CD14-positive monocyte (primary cell): ENCODE measurements at regions not wholly inside any gene's neighbourhood (a gene's known extent, or its start where the extent isn't known, plus 50 kb on each side); places are given as distances from the start of the nearest gene placed in this dataset.

Source experiments
- DNase-seq, 3 donors: peaks; one replicate each; pipeline ENCODE4 v3.0.0-alpha.2; 2011 to 2022
- H2AFZ ChIP-seq: 2 replicates; pipeline ENCODE4 v1.6.0; 2012; ENCODE audit warnings: mild to moderate bottlenecking, low read depth, low read length, inconsistent platforms; ENCODE audit not compliant: insufficient read depth, poor library complexity, severe bottlenecking
- H3K27ac ChIP-seq, 2 donors: 1 replicate in 1 of 2; 2 replicates in 1 of 2; pipeline ENCODE4 v1.5.1; 2012 to 2013; ENCODE audit warnings: low read length in 2 of 2, control low read depth in 1 of 2, inconsistent platforms in 1 of 2, low read depth in 1 of 2, mild to moderate bottlenecking in 1 of 2
- H3K27me3 ChIP-seq, 2 donors: one replicate each; pipeline versions ENCODE4 v1.6.0 to v1.6.1; 2011 to 2013; ENCODE audit warnings: low read length in 2 of 2; ENCODE audit not compliant: control insufficient read depth in 2 of 2, insufficient read depth in 2 of 2
- H3K36me3 ChIP-seq, 2 donors: replicated peaks in 1 of 2; 1 replicate in 1 of 2; 2 replicates in 1 of 2; pipeline versions ENCODE4 v1.5.1 to v1.6.1; 2012 to 2013; ENCODE audit warnings: low read length in 2 of 2, control low read depth in 1 of 2, inconsistent platforms in 1 of 2, mild to moderate bottlenecking in 1 of 2; ENCODE audit not compliant: insufficient read depth in 2 of 2, control insufficient read depth in 1 of 2
- H3K4me1 ChIP-seq, 2 donors: 1 replicate in 1 of 2; 2 replicates in 1 of 2; pipeline versions ENCODE4 v1.5.1 to v1.6.1; 2012 to 2013; ENCODE audit warnings: low read length in 2 of 2, control low read depth in 1 of 2, inconsistent platforms in 1 of 2, mild to moderate bottlenecking in 1 of 2, moderate library complexity in 1 of 2; ENCODE audit not compliant: insufficient read depth in 2 of 2, control insufficient read depth in 1 of 2
- H3K4me2 ChIP-seq: replicated peaks from 2 replicates; pipeline ENCODE3; 2012; ENCODE audit warnings: low read length, moderate library complexity, mild to moderate bottlenecking; ENCODE audit not compliant: poor library complexity, severe bottlenecking; ENCODE audit errors: extremely low read depth
- H3K4me3 ChIP-seq, 3 experiments: fragments of 200-600 bp in 1 of 3; sonication (generic) in 1 of 3; replicated peaks in 1 of 3; 1 replicate in 2 of 3; 2 replicates in 1 of 3; pipeline ENCODE4 v1.5.1; 2011 to 2013; ENCODE audit warnings: low read length in 3 of 3, mild to moderate bottlenecking in 3 of 3, control low read depth in 2 of 3, low read depth in 2 of 3, inconsistent platforms in 1 of 3, moderate library complexity in 1 of 3
- H3K79me2 ChIP-seq: 2 replicates; pipeline ENCODE4 v1.6.0; 2012; ENCODE audit warnings: mild to moderate bottlenecking, control low read depth, inconsistent platforms, low read length, moderate library complexity; ENCODE audit not compliant: insufficient read depth
- H3K9ac ChIP-seq: 2 replicates; pipeline ENCODE4 v1.6.0; 2017; ENCODE audit warnings: low read length, mild to moderate bottlenecking; ENCODE audit not compliant: insufficient read depth, poor library complexity, severe bottlenecking
- H3K9me3 ChIP-seq, 2 donors: replicated peaks in 1 of 2; 1 replicate in 1 of 2; 2 replicates in 1 of 2; pipeline versions ENCODE4 v1.5.1 to v1.6.1; 2012 to 2013; ENCODE audit warnings: low read length in 2 of 2, control low read depth in 1 of 2; ENCODE audit not compliant: control insufficient read depth in 1 of 2, insufficient read depth in 1 of 2
- H4K20me1 ChIP-seq: 2 replicates; pipeline ENCODE4 v1.6.0; 2012; ENCODE audit warnings: mild to moderate bottlenecking, low read length, control low read depth, moderate library complexity; ENCODE audit not compliant: insufficient read depth
- H3K27ac Mint-ChIP-seq, 7 donors: one replicate each; pipeline ENCODE4 v1.8.0; 2020; ENCODE audit warnings: mild to moderate bottlenecking in 7 of 7, mixed read lengths in 7 of 7, moderate library complexity in 6 of 7, inconsistent platforms in 2 of 7
- H3K27me3 Mint-ChIP-seq, 3 donors: one replicate each; pipeline ENCODE4 v1.8.0; 2021 to 2022; ENCODE audit warnings: low read depth in 3 of 3, mild to moderate bottlenecking in 3 of 3, mixed read lengths in 3 of 3, moderate library complexity in 3 of 3, inconsistent platforms in 1 of 3
- H3K36me3 Mint-ChIP-seq, 2 donors: one replicate each; pipeline ENCODE4 v1.8.0; 2020; ENCODE audit warnings: mixed read lengths in 2 of 2, inconsistent platforms in 1 of 2, mild to moderate bottlenecking in 1 of 2
- H3K4me1 Mint-ChIP-seq: one replicate; pipeline ENCODE4 v1.8.0; 2020; ENCODE audit warnings: mild to moderate bottlenecking, mixed read lengths
- H3K4me3 Mint-ChIP-seq, 2 donors: one replicate each; pipeline ENCODE4 v1.8.0; 2020; ENCODE audit warnings: mild to moderate bottlenecking in 2 of 2, mixed read lengths in 2 of 2, moderate library complexity in 1 of 2
- H3K9me3 Mint-ChIP-seq, 7 donors: one replicate each; pipeline ENCODE4 v1.8.0; 2020 to 2022; ENCODE audit warnings: mixed read lengths in 7 of 7, mild to moderate bottlenecking in 6 of 7, moderate library complexity in 6 of 7, inconsistent platforms in 2 of 7
- whole genome bisulfite sequencing: methylation state at CpG from one replicate; pipeline ENCODE4 v1.1.5; 2013; ENCODE audit warnings: missing lambda C conversion rate; ENCODE audit not compliant: insufficient coverage; 5-methylcytosine and 5-hydroxymethylcytosine counted together
- intact Hi-C, 2 donors: fragments of 100-400 bp; cut with micrococcal nuclease; formaldehyde crosslinking; loops; one replicate each; pipeline versions ENCODE4 v1.15.0 to v1.15.1; 2023
- TF ChIP-seq, protein P1 (sequence below): fragments of 200-600 bp; IDR thresholded peaks from one replicate; pipeline ENCODE4 v1.8.0; 2022; ENCODE audit warnings: antibody characterized with exemption, mild to moderate bottlenecking

GRCh38 chr9:124116683-124117363 lies 105.3 kb downstream of the LHX2 start:
- Mint-ChIP-seq H3K36me3 (no peaks in the 10 kb centered on the region), H3K4me1 (no peaks in the 10 kb centered on the region)

GRCh38 chr9:124118894-124119293 lies 107.3 kb downstream of the LHX2 start:
- Mint-ChIP-seq H3K4me3 (no peak overlapping the region), H3K36me3 (no peaks in the 10 kb centered on the region), H3K27ac (no peak overlapping the region), H3K9me3 (peaks cover 3 to 19% (median 8%) of the 10 kb centered on the region in 7 donors), H3K27me3 (peaks cover 7 to 24% (median 21%) of the 10 kb centered on the region in 3 donors), H3K4me1 (peaks cover 6% of the 10 kb centered on the region)
- Histone ChIP-seq H3K4me2 (no peak overlapping the region), H3K9me3 (peaks cover 4 to 11% of the 10 kb centered on the region in 2 donors), H3K27me3 (peaks cover 0 to 2% of the 10 kb centered on the region in 2 donors), H3K9ac (no peak overlapping the region), H3K79me2 (no peaks in the 10 kb centered on the region), H3K36me3 (no peaks in the 10 kb centered on the region), H3K4me1 (no peaks in the 10 kb centered on the region), H2AFZ (no peak overlapping the region), H4K20me1 (no peaks in the 10 kb centered on the region), H3K4me3 (no peak overlapping the region), H3K27ac (no peak overlapping the region)
- TF ChIP-seq, protein P1, sequence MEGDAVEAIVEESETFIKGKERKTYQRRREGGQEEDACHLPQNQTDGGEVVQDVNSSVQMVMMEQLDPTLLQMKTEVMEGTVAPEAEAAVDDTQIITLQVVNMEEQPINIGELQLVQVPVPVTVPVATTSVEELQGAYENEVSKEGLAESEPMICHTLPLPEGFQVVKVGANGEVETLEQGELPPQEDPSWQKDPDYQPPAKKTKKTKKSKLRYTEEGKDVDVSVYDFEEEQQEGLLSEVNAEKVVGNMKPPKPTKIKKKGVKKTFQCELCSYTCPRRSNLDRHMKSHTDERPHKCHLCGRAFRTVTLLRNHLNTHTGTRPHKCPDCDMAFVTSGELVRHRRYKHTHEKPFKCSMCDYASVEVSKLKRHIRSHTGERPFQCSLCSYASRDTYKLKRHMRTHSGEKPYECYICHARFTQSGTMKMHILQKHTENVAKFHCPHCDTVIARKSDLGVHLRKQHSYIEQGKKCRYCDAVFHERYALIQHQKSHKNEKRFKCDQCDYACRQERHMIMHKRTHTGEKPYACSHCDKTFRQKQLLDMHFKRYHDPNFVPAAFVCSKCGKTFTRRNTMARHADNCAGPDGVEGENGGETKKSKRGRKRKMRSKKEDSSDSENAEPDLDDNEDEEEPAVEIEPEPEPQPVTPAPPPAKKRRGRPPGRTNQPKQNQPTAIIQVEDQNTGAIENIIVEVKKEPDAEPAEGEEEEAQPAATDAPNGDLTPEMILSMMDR, result no peak
- no peak for DNase-seq
- 88% methylated on average over 6 of the region's 6 CpGs for WGBS
- intact Hi-C loops, result no loop called here

More at GRCh38 chr9:124116683-124117363, 105.3 kb downstream of the LHX2 start:
- intact Hi-C loops, result no loop called here
- Histone ChIP-seq H2AFZ (no peak overlapping the region), H4K20me1 (no peaks in the 10 kb centered on the region), H3K27me3 (peaks cover 0 to 6% of the 10 kb centered on the region in 2 donors), H3K4me2 (no peak overlapping the region), H3K79me2 (no peaks in the 10 kb centered on the region), H3K9ac (no peak overlapping the region), H3K9me3 (peaks cover 4 to 8% of the 10 kb centered on the region in 2 donors), H3K4me1 (no peaks in the 10 kb centered on the region), H3K27ac (no peak overlapping the region), H3K4me3 (no peak overlapping the region), H3K36me3 (no peaks in the 10 kb centered on the region)
- no CpG with 5 or more reads among the region's 9 CpGs for WGBS
- Mint-ChIP-seq H3K4me3 (peak overlapping the region in 1 of 2 donors; percentile 10), H3K27me3 (peaks cover 7 to 28% (median 25%) of the 10 kb centered on the region in 3 donors), H3K9me3 (peaks cover 3 to 14% (median 8%) of the 10 kb centered on the region in 7 donors), H3K27ac (no peak overlapping the region)
- DNase-seq, result no peak
- TF ChIP-seq, protein P1, result no peak
